ENCODE measurements at regions not wholly inside any gene's neighbourhood (a gene's known extent, or its start where the extent isn't known, plus 50 kb on each side); places are given as distances from the start of the nearest gene placed in this dataset.

DNA sequence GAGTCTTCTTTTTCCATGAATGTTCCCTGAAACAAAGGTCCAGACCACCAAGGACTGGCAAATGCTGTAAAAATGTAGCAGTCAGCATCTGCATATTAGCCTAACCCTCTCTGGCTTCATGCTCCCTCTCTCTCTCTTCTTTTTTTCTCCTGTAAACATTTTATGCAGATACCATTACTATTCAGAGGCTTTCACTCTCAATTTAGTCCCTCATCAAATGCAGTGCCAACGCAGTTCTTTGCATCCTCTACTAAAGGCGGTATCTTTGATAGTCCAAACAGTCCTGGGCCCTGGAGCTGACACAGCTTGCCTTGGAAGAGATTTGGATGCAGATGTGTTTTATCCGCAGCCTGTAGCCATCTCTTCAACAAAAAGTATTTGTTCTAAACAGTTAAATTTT, 167.1 kb upstream of the MMS22L start:
- H3K4me1 ChIP-seq (replicated peaks in 1 of 4; ENCODE audit: control insufficient read depth in 3 of 4, insufficient read depth in 4 of 4, low read length in 3 of 4) = peaks cover 0 to 3% (median 0%) of the 10 kb centered on the region in 4 experiments; a peak in 1 of 7 replicates
- no peak overlapping the region for H3K23ac ChIP-seq (ENCODE audit: insufficient read length)
- no peak overlapping the region for H2BK20ac ChIP-seq (ENCODE audit: low read length)
- no peaks in the 10 kb centered on the region for H4K20me1 ChIP-seq (replicated peaks in 1 of 2; ENCODE audit: control insufficient read depth in 1 of 2, insufficient read depth in 2 of 2, low read length in 2 of 2)
- no peak overlapping the region for H2BK15ac ChIP-seq (ENCODE audit: low read length)
- H4K5ac ChIP-seq (ENCODE audit: insufficient read length, low read depth, low read length) = no peak overlapping the region
- TF ChIP-seq RAD21 (IDR thresholded peaks at IDR 0.05 in 1 of 2, conservative IDR thresholded peaks at IDR 0.05 in 1 of 2; ENCODE audit: low read depth in 2 of 2, low read length in 2 of 2) (no peak), RBBP5 (IDR thresholded peaks at IDR 0.05; ENCODE audit: borderline replicate concordance, low read depth, low read length) (no peak), JUND (IDR thresholded peaks at IDR 0.05; ENCODE audit: low read length) (no peak), EP300 (IDR thresholded peaks at IDR 0.05; ENCODE audit: borderline replicate concordance in 1 of 2, low read depth in 2 of 2, low read length in 2 of 2) (no peak)
- no peak overlapping the region for H2AFZ ChIP-seq (ENCODE audit: low read length)
- no peak overlapping the region for H2AK5ac ChIP-seq (ENCODE audit: low read depth, low read length)
- H3K79me1 ChIP-seq (ENCODE audit: low read depth, low read length) = no peaks in the 10 kb centered on the region
- no peaks in the 10 kb centered on the region for H3K79me2 ChIP-seq (ENCODE audit: control insufficient read depth in 1 of 2, insufficient read depth in 2 of 2, low read length in 2 of 2)
- 92% methylated on average over 3 of the region's 3 CpGs; no CpG with 5 or more reads in 1 of the 2 experiments for WGBS, 2 experiments (ENCODE audit: extremely low coverage in 1 of 2, insufficient coverage in 1 of 2, insufficient read length in 1 of 2, insufficient replicate concordance in 2 of 2, low coverage in 1 of 2, low lambda C conversion rate in 2 of 2, missing lambda C conversion rate in 1 of 2)
- no peaks in the 10 kb centered on the region for H3K36me3 ChIP-seq (ENCODE audit: control insufficient read depth in 2 of 4, insufficient read depth in 4 of 4, low read length in 3 of 4)
- H3K14ac ChIP-seq (ENCODE audit: insufficient read length) = no peak overlapping the region
- no peak overlapping the region for H3K56ac ChIP-seq (replicated peaks; ENCODE audit: insufficient read length, low read depth, low read length)
- no peak overlapping the region for H2BK5ac ChIP-seq (ENCODE audit: low read depth, low read length)
- peaks cover 0 to 1% (median 0%) of the 10 kb centered on the region in 4 experiments; a peak in 1 of 7 replicates for H3K27me3 ChIP-seq (replicated peaks in 1 of 4; ENCODE audit: control insufficient read depth in 3 of 4, extremely low read depth in 1 of 4, insufficient read depth in 3 of 4, low read length in 3 of 4)
- no peak overlapping the region for H4K91ac ChIP-seq (replicated peaks; ENCODE audit: insufficient read length, low read length)
- H3K18ac ChIP-seq (ENCODE audit: extremely low read depth, low read length) = no peak overlapping the region
- H3K23me2 ChIP-seq (ENCODE audit: low read depth, low read length) = no peaks in the 10 kb centered on the region
- no peak overlapping the region for H3K27ac ChIP-seq (ENCODE audit: low read depth, low read length)
- no peak overlapping the region for H3K4me3 ChIP-seq (ENCODE audit: extremely low read depth in 1 of 4, insufficient read depth in 2 of 4, low read depth in 3 of 4, low read length in 4 of 4)
- H2BK12ac ChIP-seq (ENCODE audit: low read depth, low read length) = no peak overlapping the region
- H3K9ac ChIP-seq (replicated peaks in 1 of 4; ENCODE audit: extremely low read depth in 1 of 4, low read depth in 3 of 4, low read length in 3 of 4) = no peak overlapping the region
- CTCF ChIA-PET (ENCODE audit: partially characterized antibody) = interaction anchor here (0.6 to 2.4 kb wide), 5 partner anchors 10 to 24 kb away, joined by 3 to 13 read pairs (median 3); no protein-coding TSS in a partner anchor
- FAIRE-seq (no peak), DNase-seq (ENCODE audit: low read depth in 1 of 2, low spot score in 2 of 2) (no peak)
- POLR2A ChIA-PET (ENCODE audit: partially characterized antibody) = no interaction called here
- no peak overlapping the region for H3K4me2 ChIP-seq (ENCODE audit: insufficient read depth in 1 of 2, low read depth in 2 of 2, low read length in 2 of 2)
- H3K4ac ChIP-seq (replicated peaks; ENCODE audit: insufficient read length, low read depth, low read length) = no peak overlapping the region
- H3K9me3 ChIP-seq (ENCODE audit: insufficient read depth in 2 of 2, low read depth in 1 of 2, low read length in 1 of 2) = no peaks in the 10 kb centered on the region; a peak in 1 of 4 replicates
- H4K8ac ChIP-seq (ENCODE audit: extremely low read depth, insufficient read depth, low read length) = no peak overlapping the region
- H2BK120ac ChIP-seq (replicated peaks; ENCODE audit: low read depth, low read length) = no peak overlapping the region
